Skeletal muscle satellite cell (primary cell): ENCODE measurements at regions not wholly inside any gene's neighbourhood (a gene's known extent, or its start where the extent isn't known, plus 50 kb on each side); places are given as distances from the start of the nearest gene placed in this dataset.
"Not testable (repeated sequence)": the region's sequence is repeated elsewhere in the genome, so short reads cannot be mapped to it uniquely, and the experiment has no call there.

Experiments
- H3K27me3 ChIP-seq: 2 replicates; pipeline ENCODE4 v1.7.0; 2013; ENCODE audit warnings: low read length; ENCODE audit not compliant: control insufficient read depth, insufficient read depth
- H3K36me3 ChIP-seq: 2 replicates; pipeline ENCODE4 v1.7.0; 2013; ENCODE audit warnings: mild to moderate bottlenecking, control low read depth, low read length; ENCODE audit not compliant: insufficient read depth
- H3K4me1 ChIP-seq: 2 replicates; pipeline ENCODE4 v1.7.0; 2013; ENCODE audit warnings: low read length; ENCODE audit not compliant: control insufficient read depth, insufficient read depth
- H3K4me2 ChIP-seq: 2 replicates; pipeline ENCODE4 v1.7.0; 2013; ENCODE audit warnings: mild to moderate bottlenecking, low read length
- H3K4me3 ChIP-seq: 2 replicates; pipeline ENCODE4 v1.7.0; 2013; ENCODE audit warnings: low read length
- H3K9ac ChIP-seq: 2 replicates; pipeline ENCODE4 v1.7.0; 2013; ENCODE audit warnings: mild to moderate bottlenecking, low read depth, low read length, moderate library complexity
- H3K9me3 ChIP-seq: replicated peaks from 2 replicates; pipeline ENCODE4 v1.7.0; 2013; ENCODE audit warnings: mild to moderate bottlenecking, control low read depth, low read length

DNA sequence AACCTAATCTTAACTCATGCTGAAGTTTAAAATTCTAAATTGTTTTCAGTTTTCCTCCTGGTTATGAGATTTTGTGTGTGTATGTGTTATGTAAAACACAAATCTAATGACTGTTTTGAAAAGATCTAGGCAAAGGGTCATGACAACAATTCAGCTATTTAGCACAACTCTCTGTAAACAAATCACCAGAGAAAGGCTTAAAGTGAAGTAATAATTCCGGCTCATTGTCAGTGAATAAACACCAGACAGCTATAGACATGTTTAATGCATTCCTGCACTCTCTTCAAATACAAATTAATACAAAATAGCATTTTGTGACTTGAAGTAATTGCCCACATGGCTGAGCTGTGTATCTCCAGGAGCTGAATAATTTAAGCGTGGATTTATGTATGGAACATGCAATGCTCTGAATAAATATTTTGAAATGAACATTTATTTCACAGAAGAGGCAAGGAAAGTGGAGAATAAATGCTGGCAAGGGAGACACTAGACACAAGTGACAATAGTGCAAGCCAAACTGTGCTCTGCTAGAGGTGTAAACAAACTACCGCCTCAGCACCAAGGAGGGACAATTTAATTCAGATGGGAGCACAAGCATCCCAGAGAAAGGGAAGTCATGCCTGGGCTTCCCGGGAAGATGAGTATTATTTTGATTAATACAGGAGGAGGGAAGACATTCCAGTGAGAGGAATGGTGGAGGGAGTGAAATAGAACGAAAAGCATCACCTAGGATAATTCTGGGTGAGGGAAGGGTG, 133.6 kb upstream of the XPO1 start:
- Histone ChIP-seq H3K4me3 (peak overlapping the region; percentile 54), H3K4me1 (peaks cover 16% of the 10 kb centered on the region), H3K9ac (peak overlapping the region; percentile 64), H3K36me3 (no peaks in the 10 kb centered on the region), H3K9me3 (peaks cover 5% of the 10 kb centered on the region), H3K27me3 (no peaks in the 10 kb centered on the region), H3K4me2 (peak overlapping the region; percentile 82)

DNA sequence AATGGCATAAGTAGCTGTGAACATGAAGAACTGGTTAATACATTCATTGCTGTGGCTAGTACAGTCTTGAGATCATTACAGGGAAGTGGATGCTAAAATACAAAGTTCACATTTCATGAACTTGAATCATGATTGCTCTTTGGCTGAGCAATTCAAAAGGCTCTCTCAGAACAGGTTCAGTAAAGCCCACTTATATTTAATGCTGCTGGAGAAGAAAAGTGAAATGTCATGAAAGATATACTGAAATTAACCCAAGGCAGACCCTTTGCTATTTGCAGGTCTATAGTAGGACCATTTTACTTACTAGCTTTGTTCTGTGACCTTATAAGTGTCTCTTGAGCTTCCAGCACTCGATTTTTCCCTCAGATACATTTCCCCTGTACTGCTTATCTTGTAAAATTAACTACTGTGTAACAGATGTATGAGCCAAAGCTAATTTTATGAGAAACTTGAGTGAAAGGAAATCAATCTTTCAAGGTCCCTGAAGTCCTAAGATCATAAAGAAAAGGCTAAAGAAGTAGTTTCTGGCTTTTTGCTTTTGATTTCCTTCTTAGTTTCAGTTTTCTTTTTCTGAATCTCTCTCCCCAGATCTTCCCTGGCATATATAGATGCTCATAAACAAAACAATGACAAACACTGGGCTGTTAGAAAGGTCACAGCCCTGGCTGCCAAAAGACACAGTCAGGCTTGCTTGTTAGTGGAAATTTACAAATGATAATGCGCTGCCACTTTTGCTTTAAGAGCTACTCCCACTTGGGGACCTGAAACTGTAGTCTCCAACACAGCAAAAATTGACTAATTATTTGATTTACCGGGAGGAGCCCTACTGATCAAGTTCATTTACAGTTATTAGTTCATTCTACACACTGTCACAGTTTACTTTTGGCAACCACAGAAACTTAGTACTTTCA, 132.7 kb upstream of the XPO1 start:
- Histone ChIP-seq H3K27me3 (no peaks in the 10 kb centered on the region), H3K9me3 (peaks cover 5% of the 10 kb centered on the region), H3K4me1 (peaks cover 16% of the 10 kb centered on the region), H3K4me2 (peak overlapping the region; percentile 82), H3K4me3 (peak overlapping the region; percentile 54), H3K9ac (peak overlapping the region; percentile 64), H3K36me3 (no peaks in the 10 kb centered on the region)

DNA sequence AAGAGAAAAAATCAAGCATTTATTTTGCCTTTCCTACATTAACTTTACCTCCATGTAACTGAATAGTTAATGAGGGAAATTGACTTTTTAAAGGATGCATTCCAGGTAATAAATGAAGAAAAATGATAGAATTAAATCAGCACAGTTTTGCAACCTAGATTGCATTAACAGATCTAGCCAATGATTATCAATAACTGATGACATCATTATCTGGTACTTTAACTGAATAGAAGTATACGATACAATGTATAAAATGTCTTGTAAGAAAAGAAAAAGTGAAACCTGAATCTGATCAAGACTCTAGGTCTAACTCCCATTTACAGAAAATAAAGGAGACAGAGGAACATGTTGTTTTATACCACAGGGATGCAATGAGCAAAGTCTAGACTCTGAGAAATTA, 126.0 kb upstream of the XPO1 start:
- Histone ChIP-seq H3K4me1 (peaks cover 6% of the 10 kb centered on the region), H3K4me2 (no peak overlapping the region), H3K36me3 (no peaks in the 10 kb centered on the region), H3K4me3 (no peak overlapping the region), H3K9me3 (no peaks in the 10 kb centered on the region), H3K9ac (no peak overlapping the region), H3K27me3 (no peaks in the 10 kb centered on the region)

DNA sequence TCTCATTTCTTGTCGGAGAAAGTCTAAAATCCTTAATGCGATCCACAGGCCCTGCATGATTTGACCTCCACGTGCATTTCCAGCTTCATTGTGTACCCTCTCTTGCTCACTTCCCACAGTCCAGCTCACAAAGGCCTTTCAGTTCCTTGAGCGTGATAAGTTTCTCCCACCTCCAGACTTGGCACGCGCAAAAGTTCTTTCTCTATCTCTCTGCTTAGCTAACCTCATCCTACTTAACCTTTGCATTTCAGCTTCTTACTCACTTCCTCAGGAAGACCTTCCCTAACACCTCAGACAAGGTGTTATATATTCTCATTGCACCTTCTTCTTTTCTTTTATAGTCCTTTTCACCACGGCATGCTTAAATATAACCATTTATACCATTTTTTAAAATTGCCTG, 124.8 kb upstream of the XPO1 start:
- Histone ChIP-seq H3K4me2 (no peak overlapping the region), H3K9ac (no peak overlapping the region), H3K4me3 (no peak overlapping the region), H3K9me3 (no peaks in the 10 kb centered on the region), H3K36me3 (no peaks in the 10 kb centered on the region), H3K4me1 (peaks cover 6% of the 10 kb centered on the region), H3K27me3 (no peaks in the 10 kb centered on the region)

DNA sequence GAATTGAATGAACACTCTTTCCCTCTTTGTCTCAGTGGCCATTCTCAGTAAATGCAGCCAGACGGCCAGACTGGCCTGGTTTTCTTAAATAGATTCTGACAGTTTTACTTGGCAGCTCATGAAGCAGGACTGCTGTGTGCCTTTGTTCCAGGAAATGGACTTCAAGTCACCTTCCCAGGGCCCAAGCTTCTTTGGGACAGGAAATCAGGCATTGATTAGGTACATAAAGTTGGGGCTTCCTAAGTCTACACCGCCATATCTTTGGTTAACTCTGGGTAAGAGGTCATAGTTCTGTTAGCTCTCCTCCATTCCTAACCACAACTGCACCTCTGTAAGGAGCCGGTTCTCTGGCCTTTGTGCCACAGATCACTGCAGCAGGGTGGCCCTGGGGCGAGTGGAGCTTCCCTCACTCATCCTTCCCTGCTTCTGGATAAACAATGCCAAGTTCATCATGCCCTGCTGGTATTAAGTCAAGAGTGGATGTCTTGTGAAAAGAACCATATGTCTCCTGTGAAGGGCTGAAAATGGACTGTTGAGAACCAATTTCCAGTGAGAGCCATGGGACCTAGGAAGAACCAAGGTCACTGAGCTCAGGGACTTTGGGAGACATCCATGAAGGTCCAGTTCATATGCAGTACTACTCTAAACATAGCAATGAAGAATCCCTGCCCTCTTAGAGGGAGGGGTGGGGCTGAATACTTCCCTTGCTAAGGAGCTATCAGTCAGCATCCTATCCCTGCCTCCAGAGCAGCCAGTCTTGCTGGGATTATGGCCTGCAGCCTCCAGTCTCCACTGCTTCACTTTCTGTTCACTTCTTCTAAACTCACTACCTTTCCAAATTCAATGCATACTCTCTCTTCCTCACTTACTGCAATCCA, 122.6 kb upstream of the XPO1 start:
- Histone ChIP-seq H3K4me2 (no peak overlapping the region), H3K27me3 (no peaks in the 10 kb centered on the region), H3K9ac (no peak overlapping the region), H3K4me3 (no peak overlapping the region), H3K36me3 (no peaks in the 10 kb centered on the region), H3K9me3 (no peaks in the 10 kb centered on the region), H3K4me1 (peaks cover 6% of the 10 kb centered on the region)

DNA sequence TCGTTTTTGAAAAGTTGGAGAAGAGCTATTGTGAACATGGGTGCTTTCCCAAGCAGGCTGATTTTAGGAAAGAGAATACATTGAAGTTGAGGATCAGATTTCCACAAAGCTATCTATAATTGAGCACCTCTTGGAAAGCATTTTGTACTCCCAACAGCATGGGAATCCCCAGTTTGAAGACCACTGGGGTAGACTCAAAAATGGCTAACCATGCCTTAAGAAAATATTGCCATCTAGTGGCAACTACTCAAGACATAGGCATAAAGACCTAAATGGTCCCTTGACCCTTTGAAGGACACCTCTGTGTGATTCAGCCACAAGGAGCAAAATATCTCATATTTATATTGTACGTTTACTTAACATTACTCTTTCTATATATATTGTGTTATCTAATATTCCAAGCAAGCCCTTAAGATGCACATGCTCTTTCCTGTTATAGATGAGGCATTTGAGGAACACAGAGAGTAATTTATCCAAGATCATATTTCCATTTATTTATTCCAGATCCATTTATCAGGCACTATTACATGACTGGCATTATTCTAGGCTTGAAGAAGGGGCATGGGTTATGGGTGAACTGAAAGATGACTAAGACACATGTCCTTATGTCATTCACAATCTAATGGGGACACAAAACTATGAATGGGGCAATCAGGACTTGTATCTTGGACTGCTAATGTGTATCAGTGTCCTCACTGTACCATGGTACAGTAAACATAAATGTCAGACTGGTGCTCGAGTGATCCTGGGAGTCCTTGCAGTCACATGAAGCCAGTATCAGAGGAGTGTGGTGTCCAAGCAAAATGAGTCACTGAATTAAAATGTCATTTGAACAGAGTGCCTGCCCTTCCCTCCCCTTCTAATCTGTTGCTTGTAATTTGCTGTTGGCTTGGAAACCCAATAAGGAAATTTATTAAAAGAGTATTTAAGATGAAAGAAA, 121.0 kb upstream of the XPO1 start:
- H3K27me3 ChIP-seq = no peaks in the 10 kb centered on the region
- peaks cover 6% of the 10 kb centered on the region for H3K4me1 ChIP-seq
- H3K4me3 ChIP-seq = no peak overlapping the region
- H3K9ac ChIP-seq = no peak overlapping the region
- H3K9me3 ChIP-seq = no peaks in the 10 kb centered on the region
- H3K36me3 ChIP-seq = no peaks in the 10 kb centered on the region
- H3K4me2 ChIP-seq = no peak overlapping the region

DNA sequence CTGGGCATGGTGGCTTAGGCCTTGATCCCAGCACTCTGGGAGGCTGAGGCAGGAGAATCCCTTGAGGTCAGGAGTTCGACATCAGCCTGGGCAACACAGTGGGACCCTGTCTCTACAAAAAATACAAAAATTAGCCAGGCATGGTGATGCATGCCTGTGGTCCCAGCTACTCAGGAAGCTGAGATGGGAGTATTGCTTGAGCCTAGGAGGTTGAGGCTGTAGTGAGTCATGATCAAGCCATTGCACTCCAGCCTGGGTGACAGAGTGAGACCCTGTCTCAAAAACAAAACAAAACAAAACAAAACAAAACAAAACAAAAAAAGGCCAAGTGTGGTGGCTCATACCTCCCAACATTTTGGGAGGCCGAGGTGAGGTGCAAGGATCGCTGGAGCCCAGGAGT, 111.8 kb upstream of the XPO1 start:
- not testable (repeated sequence) for H3K4me2 ChIP-seq, H3K9me3 ChIP-seq, H3K4me1 ChIP-seq, H3K36me3 ChIP-seq, H3K4me3 ChIP-seq, H3K27me3 ChIP-seq, H3K9ac ChIP-seq

DNA sequence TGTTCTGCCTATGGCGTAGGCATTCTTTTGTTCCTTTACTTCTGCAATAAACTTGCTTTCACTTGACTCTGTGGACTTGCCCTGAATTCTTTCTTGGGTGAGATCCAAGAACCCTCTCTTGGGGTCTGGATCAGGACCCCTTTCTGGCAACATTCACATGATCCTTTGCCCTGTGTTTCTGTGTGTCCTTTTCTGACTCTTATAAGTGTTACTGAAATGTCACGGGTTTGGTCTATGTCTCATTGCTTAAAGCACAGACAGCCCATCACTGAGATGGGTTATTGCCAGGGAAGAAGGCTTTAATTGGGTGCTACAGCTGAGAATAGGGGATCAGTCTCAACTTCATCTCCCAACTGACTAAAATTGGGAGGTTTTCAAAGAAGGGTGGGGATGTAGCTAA, 110.9 kb upstream of the XPO1 start:
- Histone ChIP-seq H3K9ac (no peak overlapping the region), H3K36me3 (no peaks in the 10 kb centered on the region), H3K4me2 (no peak overlapping the region), H3K4me3 (no peak overlapping the region), H3K9me3 (peaks cover 6% of the 10 kb centered on the region), H3K4me1 (peaks cover 6% of the 10 kb centered on the region), H3K27me3 (no peaks in the 10 kb centered on the region)

DNA sequence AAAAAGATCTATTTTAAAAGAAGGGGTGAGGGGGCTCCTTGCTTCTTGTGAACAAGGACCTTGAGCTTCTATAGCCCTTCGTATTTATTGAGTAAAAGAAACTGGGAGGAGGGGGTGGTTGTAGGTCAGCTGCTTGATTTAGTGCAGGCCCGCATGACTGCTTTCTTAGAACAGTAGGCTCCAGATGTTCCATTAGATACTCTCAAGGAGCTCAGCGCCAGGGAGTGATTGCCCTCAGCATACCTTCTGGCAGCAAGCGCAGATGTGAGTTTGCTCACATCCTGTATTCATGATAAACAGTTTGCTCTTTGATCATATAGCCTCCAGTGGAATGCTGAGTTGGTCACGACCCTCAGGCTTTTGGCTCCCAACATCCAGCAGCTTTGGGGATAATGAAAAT, 108.9 kb upstream of the XPO1 start:
- Histone ChIP-seq H3K27me3 (no peaks in the 10 kb centered on the region), H3K4me1 (peaks cover 6% of the 10 kb centered on the region), H3K9ac (no peak overlapping the region), H3K9me3 (peaks cover 6% of the 10 kb centered on the region), H3K4me2 (no peak overlapping the region), H3K4me3 (no peak overlapping the region), H3K36me3 (no peaks in the 10 kb centered on the region)

DNA sequence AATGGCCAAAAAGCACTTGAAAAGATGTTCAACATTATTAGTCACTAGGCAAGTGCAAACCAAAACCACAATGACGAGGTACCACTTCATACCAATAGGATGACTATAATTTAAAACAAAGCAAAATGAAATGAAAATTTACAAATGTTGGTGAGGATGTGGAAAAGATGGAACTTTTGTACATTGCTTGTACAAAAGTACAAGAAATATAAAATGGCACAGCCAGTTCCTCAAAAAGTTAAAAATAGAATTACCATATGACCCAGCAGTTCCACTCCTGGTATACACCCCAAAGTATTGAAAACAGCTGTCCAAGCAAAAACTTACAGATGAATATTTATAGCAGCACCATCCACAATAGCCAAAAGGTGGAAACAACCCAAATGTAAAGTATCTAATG, 107.8 kb upstream of the XPO1 start:
- Histone ChIP-seq H3K9me3 (peaks cover 6% of the 10 kb centered on the region), H3K27me3 (no peaks in the 10 kb centered on the region), H3K4me3 (no peak overlapping the region), H3K36me3 (no peaks in the 10 kb centered on the region), H3K4me1 (peaks cover 6% of the 10 kb centered on the region), H3K9ac (peak overlapping the region; percentile 8), H3K4me2 (peak overlapping the region; percentile 37)
